ENCODE measurements at regions not wholly inside any gene's neighbourhood (a gene's known extent, or its start where the extent isn't known, plus 50 kb on each side); places are given as distances from the start of the nearest gene placed in this dataset.
"Not testable (repeated sequence)": the region's sequence is repeated elsewhere in the genome, so short reads cannot be mapped to it uniquely, and the experiment has no call there.

DNA sequence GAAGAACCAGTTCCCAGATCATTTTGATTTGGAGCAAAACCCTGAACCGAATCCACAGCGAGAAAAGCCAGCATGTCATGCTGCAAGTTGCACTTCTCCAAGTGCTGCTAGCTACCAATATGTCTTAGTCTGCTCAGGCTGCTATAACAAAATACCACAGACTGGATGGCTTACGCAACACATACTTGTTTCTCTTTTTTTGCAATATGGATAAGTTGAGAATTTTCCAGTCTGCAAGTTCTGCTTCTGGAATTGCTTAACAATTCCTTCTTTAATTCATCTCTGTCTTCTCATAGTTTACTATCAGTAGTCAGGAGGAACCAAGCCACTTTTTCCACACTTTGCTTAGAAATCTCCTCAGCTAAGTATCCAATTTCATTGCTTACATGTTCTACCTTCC lies 105.9 kb upstream of the RBBP8 start:
- no peak for DNase-seq

DNA sequence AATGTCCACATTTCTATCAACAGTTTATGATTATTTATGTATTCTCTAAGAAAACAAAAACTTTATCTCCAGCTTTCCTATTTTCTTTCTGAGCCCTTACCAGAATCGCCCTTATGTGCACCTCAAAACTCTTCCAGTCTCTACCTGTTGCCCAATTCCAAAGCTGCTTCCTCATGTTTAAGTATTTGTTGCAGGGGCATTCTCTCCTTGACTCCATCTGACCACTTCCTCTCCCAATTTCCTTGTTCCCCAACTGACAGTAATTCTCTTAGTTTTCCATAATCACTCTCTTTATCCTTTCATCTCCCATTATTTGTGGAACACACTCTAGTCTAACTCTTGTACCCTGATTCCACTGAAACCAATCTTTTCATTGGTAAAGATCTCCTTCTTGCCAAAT lies 105.4 kb upstream of the RBBP8 start:
- DNase-seq, result no peak

DNA sequence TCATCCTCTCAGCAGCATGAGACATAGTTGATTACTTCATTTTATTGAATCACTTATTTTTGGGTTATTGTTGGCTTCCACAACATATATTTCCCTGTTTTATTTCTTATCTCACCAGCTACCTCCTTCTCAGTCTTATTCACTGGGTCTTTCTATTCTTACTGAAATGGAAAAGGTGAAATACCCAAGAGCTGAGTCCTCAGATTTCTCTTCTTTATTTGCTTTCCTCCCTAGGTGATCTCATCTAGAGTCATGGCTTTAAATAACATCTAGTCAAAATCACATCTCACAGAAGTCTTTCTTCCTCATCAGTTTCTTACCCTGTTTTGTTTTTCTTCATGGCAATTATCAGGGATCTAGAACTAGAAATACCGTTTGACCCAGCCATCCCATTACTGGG lies 105.0 kb upstream of the RBBP8 start:
- no peak for DNase-seq

DNA sequence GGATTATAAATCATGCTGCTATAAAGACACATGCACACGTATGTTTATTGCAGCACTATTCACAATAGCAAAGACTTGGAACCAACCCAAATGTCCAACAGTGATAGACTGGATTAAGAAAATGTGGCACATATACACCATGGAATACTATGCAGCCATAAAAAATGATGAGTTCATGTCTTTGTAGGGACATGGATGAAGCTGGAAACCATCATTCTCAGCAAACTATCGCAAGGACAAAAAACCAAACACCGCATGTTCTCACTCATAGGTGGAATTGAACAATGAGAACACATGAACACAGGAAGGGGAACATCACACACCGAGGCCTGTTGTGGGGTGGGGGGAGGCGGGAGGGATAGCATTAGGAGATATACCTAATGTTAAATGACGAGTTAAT lies 104.5 kb upstream of the RBBP8 start:
- not testable (repeated sequence) for DNase-seq

DNA sequence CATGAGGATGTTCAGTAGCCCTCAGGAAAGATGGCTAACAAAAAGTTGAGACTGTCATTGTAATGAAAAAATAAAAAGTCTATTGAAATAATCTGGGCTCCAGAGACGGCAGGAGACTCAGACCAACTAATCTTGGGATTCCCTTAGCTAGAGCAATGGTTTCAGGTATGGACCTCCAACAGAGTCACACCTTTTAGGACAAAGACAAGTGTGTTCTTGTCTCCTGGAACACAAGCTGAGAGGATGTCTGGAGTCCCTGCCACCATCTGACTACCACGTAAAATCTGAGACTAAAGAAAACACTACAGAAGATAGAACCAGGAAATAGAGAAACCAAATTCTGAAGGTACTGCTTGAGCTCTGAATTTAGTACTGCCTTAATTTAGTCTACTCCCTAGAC lies 103.3 kb upstream of the RBBP8 start:
- DNase-seq, result no peak

DNA sequence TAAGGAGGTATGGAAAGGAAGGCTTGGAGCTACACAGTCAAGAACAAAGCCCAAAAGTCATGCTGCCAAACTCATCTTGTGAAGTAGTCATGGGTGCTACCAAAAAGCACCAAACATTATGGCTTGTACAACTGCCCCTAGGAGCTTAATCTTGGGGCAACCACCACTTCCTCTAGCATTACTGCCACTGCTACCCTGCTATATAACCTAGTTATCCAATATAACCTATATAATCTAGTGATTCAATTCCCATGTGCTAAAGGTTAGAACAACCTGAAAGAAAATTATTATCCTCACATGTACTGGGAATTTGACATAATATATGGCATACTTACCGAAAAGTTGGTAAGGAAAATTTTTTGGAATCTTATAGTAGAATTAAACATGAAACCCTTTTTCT lies 102.6 kb upstream of the RBBP8 start:
- no peak for DNase-seq

DNA sequence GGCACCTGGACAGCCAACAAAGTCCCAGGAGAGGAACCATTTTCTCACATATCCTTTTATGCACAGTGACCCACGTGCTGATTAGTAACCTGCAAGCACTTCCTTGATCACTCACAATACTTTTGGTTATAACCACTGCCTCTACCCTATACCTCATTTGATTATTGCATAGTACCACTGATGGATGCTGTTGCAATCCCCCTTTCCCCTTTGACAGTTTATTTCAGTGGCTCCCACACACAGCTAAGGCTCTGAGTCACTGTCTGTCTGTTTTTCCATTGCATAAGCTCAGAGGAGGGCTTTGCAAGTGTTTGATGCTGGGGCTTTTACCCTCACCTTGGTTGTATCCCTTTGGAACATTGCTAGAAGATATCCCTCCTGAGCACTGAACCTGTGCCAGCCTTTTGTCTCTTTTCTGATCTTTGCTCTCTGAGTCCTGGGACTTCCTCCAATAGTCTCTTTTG lies 101.7 kb upstream of the RBBP8 start:
- peak; percentile 20 for DNase-seq

DNA sequence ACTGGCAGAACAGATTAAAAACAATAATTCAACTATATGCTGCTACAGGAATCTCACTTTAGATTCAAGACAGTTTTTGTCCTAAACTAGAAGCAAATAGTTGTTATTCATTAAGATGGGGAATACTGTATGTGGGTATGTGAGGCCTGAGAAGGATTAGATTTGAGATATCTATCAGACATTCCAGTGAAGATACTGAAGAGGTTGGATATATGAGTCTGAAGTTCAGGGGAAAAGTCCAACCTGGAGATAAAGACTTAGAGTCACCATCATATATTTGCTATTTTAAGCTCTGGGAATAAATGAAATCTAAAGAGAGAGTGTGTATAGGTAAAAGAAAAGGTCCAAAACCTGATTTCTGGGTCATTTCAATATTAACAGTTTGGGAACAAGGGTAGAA lies 96.2 kb upstream of the RBBP8 start:
- DNase-seq, result no peak

DNA sequence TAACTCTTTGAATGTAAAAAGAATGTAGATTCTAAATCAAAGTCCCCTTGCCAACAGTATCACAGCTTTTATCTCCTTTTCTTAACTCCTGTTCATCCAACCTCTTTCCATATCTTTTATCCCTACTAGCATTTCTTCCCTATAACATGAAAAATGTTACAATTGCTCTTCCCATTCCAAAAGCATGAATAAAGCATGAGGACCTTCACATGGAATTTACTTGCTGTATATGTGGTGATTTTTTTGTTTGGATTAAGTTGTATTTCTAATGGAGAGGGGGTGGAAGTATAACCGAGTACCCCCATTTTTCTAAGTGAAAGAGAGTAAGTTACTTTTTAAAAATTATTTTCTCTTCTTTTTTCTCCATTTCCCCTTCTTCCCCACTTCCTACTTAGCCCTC lies 94.9 kb upstream of the RBBP8 start:
- no peak for DNase-seq

DNA sequence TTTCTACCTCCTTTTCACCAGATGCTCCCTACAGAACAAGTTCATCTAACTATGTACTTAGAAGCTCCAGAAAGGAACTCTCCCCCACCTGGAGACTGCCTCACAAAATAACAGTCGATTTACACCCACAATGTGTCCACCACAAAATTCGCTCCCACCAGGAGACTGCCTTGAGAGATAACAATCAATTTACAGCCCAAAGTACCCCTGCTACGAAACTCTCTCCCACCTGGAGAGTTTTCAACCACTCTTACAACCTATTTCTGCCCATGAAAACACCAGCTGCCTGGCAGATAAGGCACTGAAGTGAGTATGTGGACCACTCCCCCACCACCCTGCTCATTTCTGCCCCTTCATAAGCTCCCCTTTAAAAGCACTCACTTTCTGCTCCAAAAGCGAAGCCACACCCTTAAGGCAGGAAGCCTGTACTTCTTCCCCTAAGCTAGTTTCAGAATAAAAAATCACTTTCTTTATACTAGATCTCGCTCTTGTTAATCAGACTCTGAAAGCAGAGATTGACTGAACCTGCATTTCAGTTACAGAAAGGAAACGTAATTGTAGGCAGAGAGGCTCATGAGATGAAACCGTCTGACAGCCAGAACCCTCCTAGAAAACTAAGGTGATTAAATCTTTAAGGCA lies 94.4 kb upstream of the RBBP8 start:
- no peak for DNase-seq

DNA sequence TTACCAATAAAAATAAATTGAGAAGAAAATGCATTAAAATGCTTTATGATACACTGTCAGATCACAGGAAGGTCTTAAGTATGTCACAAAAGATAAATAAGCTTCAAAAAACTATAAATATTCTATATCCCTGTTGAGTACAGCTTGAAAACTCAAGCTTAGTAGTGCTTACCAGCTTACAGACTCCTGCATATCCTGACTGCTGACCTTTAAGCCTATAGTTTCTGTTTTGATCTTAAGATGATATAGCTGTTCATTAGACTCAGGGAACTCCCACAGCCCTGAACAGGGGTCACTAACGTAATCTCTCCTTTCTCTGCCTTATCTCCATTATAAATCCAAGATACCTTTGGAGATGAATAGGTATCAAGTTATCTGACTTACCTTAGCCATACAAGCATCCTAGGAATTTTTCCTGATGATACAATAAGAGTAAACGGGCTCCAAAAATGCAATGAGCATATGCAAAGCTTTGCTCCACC lies 93.7 kb upstream of the RBBP8 start:
- no peak for DNase-seq

DNA sequence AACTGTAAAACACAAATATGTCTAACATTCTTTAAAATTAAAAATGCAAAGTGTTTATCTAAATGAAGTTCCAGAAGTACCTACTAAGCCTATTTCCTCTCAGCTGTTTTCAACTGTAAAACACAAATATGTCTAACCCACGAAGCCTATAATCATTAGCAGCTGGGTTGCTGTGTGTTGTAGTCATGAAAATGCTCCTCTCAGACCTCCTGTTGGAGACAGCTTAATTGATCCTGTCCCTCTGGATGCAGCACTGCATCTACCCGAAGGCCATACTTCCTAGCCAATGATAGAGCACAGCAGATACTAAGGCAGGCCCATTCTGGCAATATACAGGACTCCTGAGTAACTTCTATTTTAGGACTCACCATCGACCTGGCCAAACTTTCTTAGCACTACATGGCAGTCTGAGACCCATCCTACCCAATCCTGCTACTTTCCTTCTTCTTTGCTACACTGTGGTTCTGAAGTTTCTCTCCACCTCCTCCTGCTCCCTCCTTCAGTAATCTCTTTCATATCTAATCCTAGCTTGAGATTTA lies 92.5 kb upstream of the RBBP8 start:
- peak; percentile 20 for DNase-seq

DNA sequence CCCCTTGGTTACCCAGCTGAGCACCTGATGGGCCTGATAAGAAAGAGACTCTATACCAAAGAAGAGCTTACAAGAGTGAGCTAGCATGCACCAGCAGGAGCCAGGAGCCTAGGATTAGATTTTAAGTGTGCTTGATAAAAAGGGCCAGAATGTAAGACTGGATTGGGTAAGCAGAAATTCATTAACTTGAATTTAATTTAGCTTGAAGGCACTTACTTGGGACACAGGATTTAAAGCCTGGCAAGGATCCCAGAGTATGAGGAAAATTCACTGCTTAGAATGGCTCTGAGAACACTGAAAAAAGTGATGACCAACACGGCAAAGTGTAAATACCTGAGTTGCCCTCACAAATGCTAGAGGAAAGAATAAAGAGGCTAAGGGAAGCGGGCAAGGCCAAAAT lies 91.3 kb upstream of the RBBP8 start:
- DNase-seq, result no peak

DNA sequence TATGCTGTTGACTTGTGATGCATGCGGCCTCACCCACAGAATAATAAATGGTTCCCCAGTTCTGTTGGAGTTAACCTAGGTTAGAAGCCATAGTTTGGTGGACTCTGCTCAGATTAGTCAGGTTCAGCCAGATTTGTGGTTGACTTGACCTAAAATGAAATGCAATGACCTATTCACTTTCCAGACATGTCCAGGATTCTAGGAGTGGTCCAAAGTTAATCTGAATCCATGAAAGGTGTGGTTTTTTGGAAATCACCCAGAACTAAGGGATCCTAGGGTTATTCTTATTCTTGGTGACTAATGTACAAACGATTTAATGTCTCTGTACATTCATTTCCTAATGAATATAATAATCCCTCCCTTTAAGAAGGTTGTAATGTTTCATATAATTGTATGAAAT lies 88.9 kb upstream of the RBBP8 start:
- no peak for DNase-seq

DNA sequence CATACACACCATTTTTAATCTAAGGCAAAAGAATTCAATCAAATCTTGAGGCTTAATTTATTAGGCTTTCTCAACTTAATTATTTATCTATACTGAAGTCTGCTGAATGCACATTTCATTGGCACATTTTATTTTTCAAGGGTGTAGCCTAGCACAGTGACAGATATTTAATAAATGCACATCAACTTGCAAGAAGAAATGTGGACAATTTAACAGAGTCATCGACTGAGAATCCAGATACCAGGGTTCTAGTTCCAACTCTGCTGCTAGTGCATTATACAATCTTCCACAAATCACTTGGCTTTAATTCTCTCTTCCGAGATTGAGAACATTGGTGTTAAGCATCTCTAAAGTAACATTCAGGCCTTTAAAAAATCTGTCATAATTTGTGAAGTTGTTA lies 88.5 kb upstream of the RBBP8 start:
- DNase-seq, result no peak

DNA sequence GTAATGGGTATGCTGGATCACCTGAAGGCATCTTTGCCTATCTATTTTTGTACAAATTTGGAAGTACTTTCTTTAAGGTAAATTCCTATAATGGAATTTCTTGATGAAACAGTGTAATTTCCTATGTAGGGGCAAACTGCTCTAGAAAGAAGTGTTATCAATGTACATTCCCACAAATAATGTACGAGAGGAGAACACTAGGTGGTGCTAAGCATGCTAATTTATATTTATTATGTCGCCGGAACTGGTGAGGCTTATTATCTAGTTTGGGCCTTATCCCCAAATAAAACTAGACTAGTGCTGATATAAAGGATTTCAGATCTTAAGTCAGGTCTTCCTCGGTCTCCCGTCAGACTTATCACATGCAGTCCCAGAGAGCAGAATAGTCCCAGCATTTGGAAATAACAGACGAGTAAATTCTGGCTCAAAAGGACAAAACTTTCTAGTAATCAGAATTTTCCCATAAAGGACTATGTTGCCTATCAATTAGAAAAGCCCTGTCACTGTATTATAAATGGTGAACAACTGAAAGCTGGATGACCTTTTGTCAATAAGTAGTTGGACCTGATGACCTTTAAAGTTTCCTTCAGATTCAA lies 86.9 kb upstream of the RBBP8 start:
- peak; percentile 28 for DNase-seq

DNA sequence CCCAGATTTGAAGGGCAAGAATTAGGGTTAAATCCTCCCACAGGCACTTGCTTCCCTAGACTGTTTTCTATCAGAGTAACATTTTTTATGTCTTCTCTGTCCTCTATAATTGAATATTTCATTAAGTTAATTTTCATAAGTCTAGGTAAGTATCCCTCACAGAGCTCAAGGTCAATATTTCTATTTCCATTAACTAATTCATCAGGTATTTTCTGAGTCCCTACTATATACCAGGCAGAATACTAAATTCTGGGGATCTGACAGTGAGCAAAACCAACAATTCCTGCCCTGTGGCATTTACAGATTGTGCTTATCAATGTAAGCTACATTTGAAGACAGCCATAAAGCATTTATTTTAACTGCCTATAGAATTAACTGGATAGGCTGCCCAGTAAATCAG lies 86.4 kb upstream of the RBBP8 start:
- no peak for DNase-seq

DNA sequence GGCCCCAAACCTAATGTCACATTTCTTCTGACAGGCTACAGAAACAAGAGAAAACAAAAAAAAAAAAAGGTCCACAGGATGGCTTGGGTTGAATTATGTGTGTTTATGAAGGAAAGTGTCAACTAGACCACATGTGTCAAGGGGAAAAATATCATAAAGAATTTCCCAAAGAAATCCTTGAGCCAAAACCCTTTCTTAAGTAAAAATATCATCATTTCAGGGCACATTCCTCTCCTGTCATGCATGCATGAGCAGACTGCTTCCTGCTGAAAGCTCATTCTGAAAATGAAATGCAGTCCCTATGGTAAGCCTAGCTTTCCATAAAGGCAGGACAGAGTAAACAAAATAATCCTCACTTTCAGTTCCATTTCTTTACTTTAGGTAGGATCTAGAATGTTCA lies 85.7 kb upstream of the RBBP8 start:
- DNase-seq, result peak; percentile 22

DNA sequence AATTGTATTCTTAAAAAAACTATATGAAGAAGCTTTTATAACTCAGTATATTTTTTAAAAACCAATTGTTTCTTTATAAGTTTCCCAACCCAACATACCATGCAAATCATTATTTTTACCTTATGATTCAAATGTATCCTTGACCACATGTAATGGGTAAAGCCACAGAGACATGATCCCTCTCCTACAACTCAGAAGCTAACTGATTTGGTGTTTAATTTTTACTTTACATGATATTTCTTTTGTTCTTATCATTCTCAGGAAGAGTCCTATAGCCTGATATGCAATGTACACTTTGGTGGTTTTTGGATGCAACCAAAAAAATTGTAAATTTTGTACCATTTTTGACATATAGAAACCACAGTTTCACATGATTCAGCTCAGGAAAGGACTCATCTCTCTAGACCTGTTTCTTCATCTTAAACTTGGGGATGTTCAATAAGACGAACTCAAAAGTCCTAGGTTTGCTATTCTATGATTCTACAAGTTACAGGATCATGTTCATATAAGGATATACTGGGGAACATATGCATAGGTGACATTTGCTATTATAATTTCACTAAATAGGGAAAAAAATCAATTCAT lies 85.2 kb upstream of the RBBP8 start:
- DNase-seq, result no peak

DNA sequence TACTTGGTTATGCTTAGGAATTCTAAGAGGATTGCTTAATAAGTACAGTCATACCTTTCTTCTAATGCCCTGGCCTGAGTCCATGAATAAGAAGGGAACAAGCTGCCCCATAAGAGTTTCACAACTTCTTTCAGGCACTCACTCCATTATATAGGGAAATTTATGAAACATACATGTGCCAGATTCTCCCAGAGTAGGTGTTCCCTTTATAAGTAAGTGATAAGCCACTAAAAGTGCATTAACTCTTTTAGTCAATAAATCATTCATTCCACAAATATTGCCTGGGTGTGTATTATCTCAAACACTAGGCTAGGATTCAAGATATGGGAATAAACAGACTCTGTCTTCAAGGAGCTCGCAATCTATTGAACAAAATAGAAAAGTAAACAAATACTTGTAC lies 84.5 kb upstream of the RBBP8 start:
- peak; percentile 52 for DNase-seq

DNA sequence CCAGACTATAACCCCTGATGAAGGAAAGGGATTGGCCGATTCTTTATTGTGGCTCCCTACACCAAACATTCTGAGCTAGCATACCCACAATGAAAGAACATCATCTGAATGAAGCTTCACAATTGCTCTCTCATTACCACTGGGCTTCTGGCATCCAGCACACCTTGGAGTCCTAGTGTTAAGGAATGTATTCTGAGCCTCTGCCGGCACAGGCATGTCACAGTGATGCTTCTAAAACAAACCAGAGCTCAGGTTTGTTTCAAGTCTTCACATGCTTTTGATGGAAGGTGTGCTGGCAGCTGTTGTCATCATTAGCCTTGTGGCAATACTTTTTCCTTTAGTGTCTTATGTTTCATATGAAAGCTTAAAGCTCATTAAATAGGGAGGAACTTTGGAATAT lies 76.3 kb upstream of the RBBP8 start:
- no peak for DNase-seq

DNA sequence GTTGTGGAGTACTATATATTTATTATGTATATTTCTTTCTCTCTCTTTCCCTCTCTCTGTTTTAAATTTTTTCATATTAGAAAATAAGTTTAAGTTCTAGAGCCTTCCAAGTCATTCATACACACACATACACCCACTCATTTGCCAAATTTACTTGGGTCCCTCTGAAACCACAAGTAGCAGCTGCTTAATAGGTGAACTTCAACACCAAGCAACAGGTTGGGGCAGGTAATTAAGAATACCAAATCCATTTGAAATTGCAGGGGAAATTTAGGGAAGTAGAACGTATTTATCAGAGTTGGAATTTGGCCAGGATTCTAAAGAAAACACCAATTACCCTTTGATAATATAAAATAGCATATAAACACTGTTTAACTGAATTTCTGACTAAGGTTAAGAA lies 75.0 kb upstream of the RBBP8 start:
- no peak for DNase-seq

DNA sequence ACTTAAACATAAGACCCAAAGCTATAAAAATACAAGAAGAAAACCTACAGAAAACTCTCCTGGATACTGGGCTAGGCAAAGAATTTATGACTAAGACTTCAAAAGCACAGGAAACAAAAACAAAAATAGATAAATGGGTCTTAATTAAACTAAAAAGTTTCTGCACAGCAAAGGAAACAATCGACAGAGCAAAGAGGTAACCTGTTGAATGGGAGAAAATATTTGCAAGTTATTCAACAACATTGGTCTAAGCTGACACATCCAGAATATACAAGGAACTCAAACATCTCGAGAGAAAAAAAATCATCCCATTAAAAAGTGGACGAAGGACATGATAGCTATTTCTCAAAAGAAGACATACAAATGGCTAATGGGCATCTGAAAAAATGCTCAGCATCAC lies 72.3 kb upstream of the RBBP8 start:
- DNase-seq, result no peak

Data from fibroblast of skin of scalp (primary cell).